C4-2B (cell line): ENCODE measurements at regions not wholly inside any gene's neighbourhood (a gene's known extent, or its start where the extent isn't known, plus 50 kb on each side); places are given as distances from the start of the nearest gene placed in this dataset.

Experiments used
- H3K27ac ChIP-seq: fragments of 450-650 bp; 2 replicates; pipeline ENCODE4 v1.5.1; 2017
- CTCF ChIP-seq: fragments of 450-650 bp; conservative IDR thresholded peaks from 2 replicates; pipeline ENCODE4 v1.5.1; 2017; ENCODE audit warnings: mild to moderate bottlenecking
- ZFX ChIP-seq: fragments of 450-650 bp; IDR thresholded peaks from 2 replicates; pipeline ENCODE4 v1.6.1; 2017

GRCh38 chr2:88253375-88253774 lies 83.2 kb downstream of the THNSL2 start:
- H3K27ac ChIP-seq = no peak overlapping the region
- TF ChIP-seq ZFX (no peak), CTCF (no peak)

DNA sequence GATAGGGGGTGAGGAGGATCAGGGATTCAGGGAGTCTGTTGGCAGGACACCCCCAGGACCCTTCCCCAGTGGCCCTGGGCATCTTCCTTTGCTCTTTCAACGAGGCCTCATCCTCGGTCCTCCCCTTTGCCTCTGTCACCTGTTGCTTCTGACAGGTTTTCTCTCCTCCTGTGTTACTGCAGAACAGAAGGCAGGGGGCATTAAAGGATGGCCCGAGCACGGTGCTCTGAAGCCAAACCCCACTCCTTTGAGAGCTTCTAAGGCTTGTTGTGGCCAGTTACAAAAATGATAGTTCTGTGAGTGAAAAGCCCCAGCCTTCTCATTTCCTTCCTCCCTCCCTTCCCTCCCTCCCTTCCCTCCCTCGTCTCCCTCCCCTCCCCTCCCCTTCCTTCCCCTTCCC lies 82.5 kb downstream of the THNSL2 start:
- TF ChIP-seq ZFX (no peak), CTCF (no peak)

GRCh38 chr2:88252111-88252510 lies 82.0 kb downstream of the THNSL2 start:
- H3K27ac ChIP-seq = no peak overlapping the region
- no peak for TF ChIP-seq CTCF
- no peak for TF ChIP-seq ZFX

More for the DNA sequence above, 82.5 kb downstream of the THNSL2 start:
- no peak overlapping the region for H3K27ac ChIP-seq

DNA sequence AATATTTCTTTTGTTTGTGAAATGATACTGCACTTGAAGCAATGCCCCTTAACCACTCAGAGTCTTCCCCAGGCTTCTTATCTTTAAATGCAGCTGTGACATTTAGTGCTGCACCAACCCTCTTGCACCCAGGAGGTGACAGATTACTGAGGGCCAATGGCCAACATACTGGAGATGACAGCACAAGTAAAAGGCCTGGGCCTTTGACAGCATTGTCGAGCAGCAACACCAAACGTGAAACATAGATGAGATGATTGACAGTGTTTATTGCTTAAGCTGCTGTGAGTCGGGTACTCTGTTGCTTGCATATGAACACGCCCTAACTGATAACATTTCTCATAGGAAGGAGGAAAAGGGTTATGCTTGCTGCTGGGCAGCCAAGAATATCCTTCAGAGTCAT lies 80.3 kb downstream of the THNSL2 start:
- no peak overlapping the region for H3K27ac ChIP-seq
- TF ChIP-seq ZFX = no peak

- H3K27ac ChIP-seq = no peak overlapping the region
- TF ChIP-seq CTCF (no peak), ZFX (no peak)
Observed at GRCh38 chr2:88248280-88248828, 78.2 kb downstream of the THNSL2 start.

- no peak overlapping the region for H3K27ac ChIP-seq
- no peak for TF ChIP-seq CTCF
- TF ChIP-seq ZFX = no peak
Observed at GRCh38 chr2:88247531-88247930, 77.4 kb downstream of the THNSL2 start.

DNA sequence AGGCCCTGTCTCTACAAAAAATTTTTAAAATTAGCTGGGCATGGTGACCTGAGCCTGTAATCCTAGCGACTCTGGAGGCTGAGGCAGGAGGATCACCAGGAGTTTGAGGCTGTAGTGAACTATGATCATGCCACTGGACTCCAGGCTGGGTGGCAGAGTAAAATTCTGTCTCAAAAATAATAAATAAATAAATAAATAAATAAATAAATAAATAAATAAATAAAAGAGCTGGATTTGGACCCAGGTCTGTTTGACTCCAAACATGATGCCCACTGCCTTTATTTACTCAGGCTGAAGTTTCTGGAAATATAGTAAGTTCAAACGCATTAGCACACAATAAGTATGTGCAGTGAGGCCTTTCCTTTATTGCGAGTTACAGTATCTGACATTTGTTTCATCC lies 75.0 kb downstream of the THNSL2 start:
- TF ChIP-seq ZFX (no peak), CTCF (no peak)
- H3K27ac ChIP-seq = no peak overlapping the region

DNA sequence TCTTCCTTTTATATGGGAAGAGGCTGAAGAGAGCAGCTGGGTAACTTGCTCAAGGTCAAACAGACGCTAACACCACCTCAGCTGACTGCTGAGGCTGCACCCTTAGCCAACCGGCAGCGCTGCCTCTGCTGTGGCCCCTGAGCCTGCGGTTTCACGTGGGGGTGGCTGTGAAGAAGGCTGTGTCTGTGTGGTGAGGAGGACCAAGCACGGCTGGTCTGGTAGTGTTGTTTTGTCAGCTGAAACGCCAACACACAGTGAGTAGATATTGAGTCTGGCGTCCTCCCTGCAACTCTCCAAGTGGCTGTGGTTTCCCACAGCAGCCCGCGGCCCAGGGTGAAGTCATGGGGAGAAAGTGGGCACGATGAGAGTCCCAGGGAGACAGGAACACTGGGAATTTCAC lies 69.6 kb downstream of the THNSL2 start:
- TF ChIP-seq CTCF (no peak), ZFX (no peak)
- no peak overlapping the region for H3K27ac ChIP-seq
